Trophoblast cell (in vitro differentiated cells and primary cell): ENCODE measurements at regions not wholly inside any gene's neighbourhood (a gene's known extent, or its start where the extent isn't known, plus 50 kb on each side); places are given as distances from the start of the nearest gene placed in this dataset.

Experiments
- DNase-seq, 2 donors: peaks; one replicate each; pipeline ENCODE4 v3.0.0-alpha.2; 2016
- H2AFZ ChIP-seq: 2 replicates; pipeline ENCODE4 v1.6.1; 2013; ENCODE audit warnings: low read length, moderate library complexity, mild to moderate bottlenecking; ENCODE audit not compliant: insufficient read depth, poor library complexity
- H2AK5ac ChIP-seq: 2 replicates; pipeline ENCODE4 v1.6.1; 2013; ENCODE audit warnings: mild to moderate bottlenecking, low read length
- H2BK120ac ChIP-seq: 2 replicates; pipeline ENCODE4 v1.6.1; 2013; ENCODE audit warnings: low read length, mild to moderate bottlenecking, moderate library complexity; ENCODE audit not compliant: insufficient read depth, poor library complexity
- H2BK12ac ChIP-seq: 2 replicates; pipeline ENCODE4 v1.6.1; 2013; ENCODE audit warnings: mild to moderate bottlenecking, low read length, moderate library complexity
- H2BK5ac ChIP-seq: 2 replicates; pipeline ENCODE4 v1.6.1; 2013; ENCODE audit warnings: low read length, low read depth, moderate library complexity, mild to moderate bottlenecking; ENCODE audit not compliant: poor library complexity
- H3K14ac ChIP-seq: 2 replicates; pipeline ENCODE4 v1.6.1; 2013; ENCODE audit warnings: mild to moderate bottlenecking, low read length
- H3K18ac ChIP-seq: 2 replicates; pipeline ENCODE4 v1.6.1; 2013; ENCODE audit warnings: mild to moderate bottlenecking, low read length
- H3K23ac ChIP-seq: 2 replicates; pipeline ENCODE4 v1.6.1; 2013; ENCODE audit warnings: low read length
- H3K27ac ChIP-seq: 2 replicates; pipeline ENCODE4 v1.5.1; 2013; ENCODE audit warnings: low read depth, mild to moderate bottlenecking, inconsistent platforms, low read length, moderate library complexity
- H3K27me3 ChIP-seq: 2 replicates; pipeline ENCODE4 v1.6.1; 2013; ENCODE audit warnings: inconsistent platforms, mild to moderate bottlenecking, low read length, moderate library complexity; ENCODE audit not compliant: insufficient read depth
- H3K36me3 ChIP-seq, 2 experiments: 1 replicate in 1 of 2; 2 replicates in 1 of 2; pipeline ENCODE4 v1.6.1; 2013; ENCODE audit warnings: low read length in 2 of 2, mild to moderate bottlenecking in 2 of 2, moderate library complexity in 1 of 2; ENCODE audit not compliant: insufficient read depth in 2 of 2, control insufficient read depth in 1 of 2
- H3K4ac ChIP-seq: 2 replicates; pipeline ENCODE4 v1.6.1; 2013; ENCODE audit warnings: low read depth, mild to moderate bottlenecking, low read length, moderate library complexity
- H3K4me1 ChIP-seq, 2 experiments: 1 replicate in 1 of 2; 2 replicates in 1 of 2; pipeline ENCODE4 v1.6.1; 2013; ENCODE audit warnings: low read length in 2 of 2, mild to moderate bottlenecking in 2 of 2, moderate library complexity in 1 of 2; ENCODE audit not compliant: insufficient read depth in 2 of 2, control insufficient read depth in 1 of 2
- H3K4me2 ChIP-seq: 2 replicates; pipeline ENCODE4 v1.6.1; 2013; ENCODE audit warnings: inconsistent platforms, mild to moderate bottlenecking, low read length, moderate library complexity
- H3K4me3 ChIP-seq: 2 replicates; pipeline ENCODE4 v1.5.1; 2013; ENCODE audit warnings: mild to moderate bottlenecking, low read depth, low read length, inconsistent platforms
- H3K79me1 ChIP-seq: one replicate; pipeline ENCODE4 v1.6.1; 2013; ENCODE audit warnings: low read length
- H3K79me2 ChIP-seq: 2 replicates; pipeline ENCODE4 v1.6.1; 2013; ENCODE audit warnings: low read length, mild to moderate bottlenecking; ENCODE audit not compliant: control insufficient read depth, insufficient read depth, poor library complexity
- H3K9ac ChIP-seq: 2 replicates; pipeline ENCODE4 v1.6.1; 2013; ENCODE audit warnings: mild to moderate bottlenecking, low read length
- H3K9me3 ChIP-seq: 2 replicates; pipeline ENCODE4 v1.6.1; 2013; ENCODE audit warnings: low read depth, mild to moderate bottlenecking, control low read depth, inconsistent platforms, low read length; ENCODE audit not compliant: insufficient read depth
- H4K12ac ChIP-seq: 2 replicates; pipeline ENCODE4 v1.6.1; 2013; ENCODE audit warnings: low read depth, mild to moderate bottlenecking, low read length, moderate library complexity
- H4K8ac ChIP-seq: 2 replicates; pipeline ENCODE4 v1.6.1; 2013; ENCODE audit warnings: low read depth, mild to moderate bottlenecking, low read length, moderate library complexity
- H4K91ac ChIP-seq: one replicate; pipeline ENCODE4 v1.6.1; 2013; ENCODE audit warnings: low read depth, mild to moderate bottlenecking, low read length, moderate library complexity
- whole genome bisulfite sequencing: extraction: QIAGEN DNeasy Blood & Tissue Kit; methylation state at CpG from one replicate; pipeline ENCODE4 v1.1.7; 2013; ENCODE audit warnings: missing lambda C conversion rate; ENCODE audit not compliant: insufficient read length, insufficient coverage; ENCODE audit errors: extremely low coverage; 5-methylcytosine and 5-hydroxymethylcytosine counted together

DNA sequence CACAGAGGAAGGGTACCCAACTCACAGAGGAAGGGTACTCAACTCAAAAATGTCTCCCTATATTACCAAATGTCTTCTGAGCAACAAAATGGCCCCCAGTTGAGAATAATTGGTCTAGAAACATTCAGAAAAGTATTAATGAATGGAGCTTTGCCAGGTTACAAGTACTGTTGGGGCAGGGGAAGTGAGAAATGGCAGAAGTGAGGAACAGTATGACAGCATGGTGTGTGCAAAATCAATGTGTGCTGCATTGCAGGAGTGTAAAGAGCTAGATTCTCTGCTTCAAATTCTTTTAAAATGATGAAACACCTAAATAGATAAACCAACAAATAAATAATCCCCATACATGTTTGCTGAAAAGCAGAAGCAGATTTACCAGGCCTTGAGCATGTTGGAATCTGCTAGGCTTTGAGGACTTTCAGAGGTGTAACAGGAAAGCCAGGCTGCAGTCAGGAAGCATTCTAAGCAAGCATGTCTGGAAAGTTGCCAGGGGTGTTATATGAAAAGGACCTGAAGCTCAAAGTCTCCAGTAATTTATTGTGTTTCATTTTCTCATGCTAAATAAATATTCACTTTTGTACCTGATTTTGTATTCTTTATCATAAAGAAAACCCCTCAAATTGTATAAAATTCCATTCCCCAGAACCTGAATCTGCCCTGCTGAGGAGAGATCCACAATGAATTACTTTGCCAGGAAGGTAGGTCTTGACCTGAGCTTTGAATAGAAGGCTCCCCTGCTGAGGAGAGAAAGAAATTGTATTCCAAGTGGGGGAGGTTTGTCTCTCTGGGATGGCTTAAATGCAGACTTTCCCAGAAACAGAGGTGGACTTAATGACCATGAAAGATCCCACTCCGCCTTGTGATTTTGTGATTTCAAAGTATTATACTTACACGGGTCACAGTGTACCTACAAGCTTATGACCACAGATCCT lies 265.0 kb upstream of the MARCKS start:
- Histone ChIP-seq H3K36me3 (no peaks in the 10 kb centered on the region), H4K91ac (no peak overlapping the region), H3K4me2 (no peak overlapping the region), H2BK12ac (no peak overlapping the region), H2BK120ac (no peak overlapping the region), H3K9me3 (no peaks in the 10 kb centered on the region), H3K4ac (no peak overlapping the region), H3K14ac (no peak overlapping the region), H2AK5ac (no peak overlapping the region), H3K18ac (no peak overlapping the region), H3K27ac (no peak overlapping the region), H4K8ac (no peak overlapping the region), H3K4me1 (peaks cover 2 to 5% of the 10 kb centered on the region in 2 experiments), H2BK5ac (no peak overlapping the region), H3K79me1 (no peaks in the 10 kb centered on the region), H2AFZ (no peak overlapping the region), H4K12ac (no peak overlapping the region), H3K79me2 (no peaks in the 10 kb centered on the region), H3K4me3 (no peak overlapping the region), H3K27me3 (no peaks in the 10 kb centered on the region), H3K9ac (no peak overlapping the region), H3K23ac (no peak overlapping the region)
- no peak for DNase-seq
- WGBS, result no CpG with 5 or more reads among the region's 2 CpGs

DNA sequence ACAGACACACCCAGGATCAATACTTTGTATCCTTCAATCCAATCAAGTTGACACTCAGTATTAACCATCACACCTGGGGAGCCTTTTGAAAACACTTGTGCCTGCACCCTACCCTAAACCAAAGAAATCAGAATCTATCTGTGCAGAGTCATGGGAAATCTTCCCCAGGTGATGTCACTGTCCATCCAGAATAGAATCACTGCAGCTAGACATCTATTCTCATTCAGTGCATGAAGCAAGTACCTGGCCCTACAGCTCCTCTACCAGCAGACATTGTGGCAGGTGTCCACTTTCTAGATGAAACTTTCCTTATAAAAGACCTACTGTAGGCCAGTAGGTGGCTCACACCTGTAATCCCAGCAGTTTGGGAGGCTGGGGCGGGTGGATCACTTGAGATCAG lies 262.4 kb upstream of the MARCKS start:
- Histone ChIP-seq H3K9me3 (no peaks in the 10 kb centered on the region), H3K9ac (no peak overlapping the region), H2BK12ac (no peak overlapping the region), H4K12ac (no peak overlapping the region), H2BK5ac (no peak overlapping the region), H3K4me1 (peaks cover 2 to 5% of the 10 kb centered on the region in 2 experiments), H3K36me3 (no peaks in the 10 kb centered on the region), H3K79me1 (no peaks in the 10 kb centered on the region), H4K8ac (no peak overlapping the region), H3K4ac (no peak overlapping the region), H2AK5ac (no peak overlapping the region), H3K27me3 (no peaks in the 10 kb centered on the region), H3K27ac (no peak overlapping the region), H3K18ac (no peak overlapping the region), H4K91ac (no peak overlapping the region), H3K4me3 (no peak overlapping the region), H3K79me2 (no peaks in the 10 kb centered on the region), H2BK120ac (no peak overlapping the region), H3K4me2 (no peak overlapping the region), H3K23ac (no peak overlapping the region), H2AFZ (no peak overlapping the region), H3K14ac (no peak overlapping the region)
- WGBS, result no CpG with 5 or more reads among the region's 1 CpG
- peak; percentile 2 to 31 for DNase-seq

DNA sequence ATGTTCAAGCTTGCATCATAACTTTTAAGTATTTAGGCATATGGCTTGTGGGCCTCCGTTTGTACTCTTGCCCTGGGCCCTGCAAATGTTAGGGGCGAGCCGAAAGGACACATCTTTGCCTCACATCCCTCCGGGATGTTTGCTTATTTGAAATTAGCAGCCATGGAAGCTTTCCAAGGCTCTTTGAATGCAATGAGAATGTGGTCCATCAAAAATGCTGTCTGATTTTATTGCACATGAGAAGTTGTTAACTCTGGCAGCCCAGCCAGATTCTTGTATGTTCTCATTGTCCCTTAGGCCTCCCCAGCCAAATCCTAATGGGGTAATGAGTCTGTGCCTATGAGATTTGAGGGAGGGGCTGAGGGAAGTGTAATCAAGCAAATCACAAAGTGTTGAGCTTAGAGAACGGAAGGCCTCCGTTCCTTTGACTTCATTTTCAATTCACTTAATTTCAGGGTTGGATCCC lies 261.2 kb upstream of the MARCKS start:
- Histone ChIP-seq H3K23ac (no peak overlapping the region), H3K27me3 (no peaks in the 10 kb centered on the region), H3K36me3 (no peaks in the 10 kb centered on the region), H3K79me1 (no peaks in the 10 kb centered on the region), H2BK120ac (no peak overlapping the region), H4K8ac (no peak overlapping the region), H2BK12ac (no peak overlapping the region), H2BK5ac (no peak overlapping the region), H3K4ac (no peak overlapping the region), H4K91ac (no peak overlapping the region), H3K9me3 (no peaks in the 10 kb centered on the region), H3K14ac (no peak overlapping the region), H3K79me2 (no peaks in the 10 kb centered on the region), H2AK5ac (no peak overlapping the region), H3K27ac (no peak overlapping the region), H3K4me1 (peaks cover 2 to 5% of the 10 kb centered on the region in 2 experiments), H3K18ac (no peak overlapping the region), H3K4me3 (no peak overlapping the region), H3K9ac (no peak overlapping the region), H3K4me2 (no peak overlapping the region), H4K12ac (no peak overlapping the region), H2AFZ (no peak overlapping the region)
- WGBS, result no CpG with 5 or more reads among the region's 6 CpGs
- no peak for DNase-seq

DNA sequence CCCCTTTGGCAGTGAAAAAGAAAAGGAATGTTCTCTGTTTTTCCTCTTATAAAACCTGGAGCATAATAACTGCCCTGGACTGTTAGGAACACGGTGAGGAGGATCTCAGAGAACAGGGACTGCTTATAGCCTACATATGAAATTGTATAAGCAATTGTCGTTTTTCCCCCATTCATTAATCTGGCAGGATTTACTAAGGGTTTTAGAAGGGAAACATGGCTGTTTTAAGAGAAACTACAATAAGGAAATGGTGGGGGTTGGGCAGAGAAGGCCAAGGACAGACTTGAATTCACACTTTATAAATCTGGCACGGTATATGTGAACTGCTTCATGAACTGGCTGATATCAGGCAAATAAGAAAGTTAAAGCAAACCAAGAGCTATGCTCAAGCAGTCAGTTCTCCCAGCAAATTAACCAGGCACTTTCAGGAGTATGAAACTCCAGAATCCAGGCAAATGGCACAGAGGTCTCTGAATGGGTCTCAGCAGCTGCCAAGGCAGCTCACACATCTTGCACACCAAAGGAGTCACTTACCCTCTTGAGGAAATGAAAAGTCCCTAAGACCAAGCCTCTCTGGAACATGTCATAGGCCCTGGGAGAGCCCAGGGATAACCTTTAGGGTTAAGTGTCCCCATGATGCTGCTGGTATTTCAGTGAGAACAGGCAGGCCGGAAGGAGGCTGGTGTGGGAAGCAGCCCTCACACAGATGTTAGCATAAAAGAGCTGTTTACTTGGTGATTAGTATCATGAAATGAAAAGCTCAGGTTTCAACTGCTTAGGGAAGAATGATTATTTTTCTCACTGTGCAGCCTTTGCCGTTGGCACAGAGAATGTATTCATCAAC lies 260.5 kb upstream of the MARCKS start:
- Histone ChIP-seq H2BK5ac (no peak overlapping the region), H2BK12ac (no peak overlapping the region), H2BK120ac (no peak overlapping the region), H4K8ac (no peak overlapping the region), H3K14ac (no peak overlapping the region), H4K91ac (no peak overlapping the region), H3K4me3 (no peak overlapping the region), H2AK5ac (no peak overlapping the region), H3K4ac (no peak overlapping the region), H4K12ac (no peak overlapping the region), H3K36me3 (no peaks in the 10 kb centered on the region), H3K27ac (no peak overlapping the region), H3K18ac (no peak overlapping the region), H2AFZ (no peak overlapping the region), H3K9me3 (no peaks in the 10 kb centered on the region), H3K9ac (no peak overlapping the region), H3K4me2 (no peak overlapping the region), H3K27me3 (no peaks in the 10 kb centered on the region), H3K79me1 (no peaks in the 10 kb centered on the region), H3K79me2 (no peaks in the 10 kb centered on the region), H3K4me1 (peaks cover 2 to 5% of the 10 kb centered on the region in 2 experiments), H3K23ac (no peak overlapping the region)
- WGBS, result no CpG with 5 or more reads among the region's 5 CpGs
- DNase-seq, result no peak
